Astrocyte of the cerebellum (primary cell): ENCODE measurements at regions not wholly inside any gene's neighbourhood (a gene's known extent, or its start where the extent isn't known, plus 50 kb on each side); places are given as distances from the start of the nearest gene placed in this dataset.

Experiments
- DNase-seq: peaks from one replicate; pipeline ENCODE4 v3.0.0-alpha.2; 2011; ENCODE audit warnings: low read depth
- H3K4me3 ChIP-seq: 2 replicates; pipeline ENCODE4 v1.5.1; 2011; ENCODE audit warnings: mild to moderate bottlenecking, low read depth, low read length, moderate library complexity
- CTCF ChIP-seq: IDR thresholded peaks from 2 replicates; pipeline ENCODE4 v1.5.1; 2012; ENCODE audit warnings: low read length, low read depth, moderate library complexity, mild to moderate bottlenecking; ENCODE audit errors: missing control alignments
- in situ Hi-C: cut with HindIII; loops from 2 replicates; pipeline ENCODE4 v1.10.0; 2017; ENCODE audit warnings: low sequenced_read_pairs

GRCh38 chr7:82633592-82633991 is 190.0 kb upstream of the CACNA2D1 start:
- in situ Hi-C loops = no loop called here
- no peak for TF ChIP-seq CTCF
- no peak overlapping the region for H3K4me3 ChIP-seq
- no peak for DNase-seq

GRCh38 chr7:82631998-82632397 is 188.4 kb upstream of the CACNA2D1 start:
- DNase-seq = no peak
- in situ Hi-C loops = no loop called here
- no peak overlapping the region for H3K4me3 ChIP-seq
- no peak for TF ChIP-seq CTCF

GRCh38 chr7:82629583-82629982 is 186.0 kb upstream of the CACNA2D1 start:
- in situ Hi-C loops = no loop called here
- DNase-seq = no peak
- no peak overlapping the region for H3K4me3 ChIP-seq
- TF ChIP-seq CTCF = no peak

- no peak for TF ChIP-seq CTCF
- no peak overlapping the region for H3K4me3 ChIP-seq
- in situ Hi-C loops = no loop called here
- DNase-seq = no peak
Measured at GRCh38 chr7:82625377-82625776, 181.8 kb upstream of the CACNA2D1 start.

- H3K4me3 ChIP-seq = no peak overlapping the region
- in situ Hi-C loops = loop anchor here (25.0 kb wide), 1 partner anchor 1113 kb away; no protein-coding TSS in a partner anchor
- no peak for TF ChIP-seq CTCF
- no peak for DNase-seq
Measured at GRCh38 chr7:82624965-82625364, 181.4 kb upstream of the CACNA2D1 start.

- peak; percentile 94 for DNase-seq
- in situ Hi-C loops = loop anchor here (25.0 kb wide), 1 partner anchor 1112 kb away; no protein-coding TSS in a partner anchor
- TF ChIP-seq CTCF = no peak
- no peak overlapping the region for H3K4me3 ChIP-seq
Measured at GRCh38 chr7:82624337-82624736, 180.8 kb upstream of the CACNA2D1 start.

GRCh38 chr7:82623812-82624211 is 180.2 kb upstream of the CACNA2D1 start:
- no peak for TF ChIP-seq CTCF

More at GRCh38 chr7:82623812-82624211, 180.2 kb upstream of the CACNA2D1 start:
- no peak overlapping the region for H3K4me3 ChIP-seq
- in situ Hi-C loops = loop anchor here (25.0 kb wide), 1 partner anchor 1112 kb away; no protein-coding TSS in a partner anchor
- peak; percentile 39 for DNase-seq
